Amniotic epithelial cell (primary cell): ENCODE measurements at regions not wholly inside any gene's neighbourhood (a gene's known extent, or its start where the extent isn't known, plus 50 kb on each side); places are given as distances from the start of the nearest gene placed in this dataset.
"Not testable (repeated sequence)": the region's sequence is repeated elsewhere in the genome, so short reads cannot be mapped to it uniquely, and the experiment has no call there.

Experiments used
- DNase-seq: peaks from one replicate; pipeline ENCODE4 v3.0.0-alpha.2; 2010; ENCODE audit warnings: low read depth

DNA sequence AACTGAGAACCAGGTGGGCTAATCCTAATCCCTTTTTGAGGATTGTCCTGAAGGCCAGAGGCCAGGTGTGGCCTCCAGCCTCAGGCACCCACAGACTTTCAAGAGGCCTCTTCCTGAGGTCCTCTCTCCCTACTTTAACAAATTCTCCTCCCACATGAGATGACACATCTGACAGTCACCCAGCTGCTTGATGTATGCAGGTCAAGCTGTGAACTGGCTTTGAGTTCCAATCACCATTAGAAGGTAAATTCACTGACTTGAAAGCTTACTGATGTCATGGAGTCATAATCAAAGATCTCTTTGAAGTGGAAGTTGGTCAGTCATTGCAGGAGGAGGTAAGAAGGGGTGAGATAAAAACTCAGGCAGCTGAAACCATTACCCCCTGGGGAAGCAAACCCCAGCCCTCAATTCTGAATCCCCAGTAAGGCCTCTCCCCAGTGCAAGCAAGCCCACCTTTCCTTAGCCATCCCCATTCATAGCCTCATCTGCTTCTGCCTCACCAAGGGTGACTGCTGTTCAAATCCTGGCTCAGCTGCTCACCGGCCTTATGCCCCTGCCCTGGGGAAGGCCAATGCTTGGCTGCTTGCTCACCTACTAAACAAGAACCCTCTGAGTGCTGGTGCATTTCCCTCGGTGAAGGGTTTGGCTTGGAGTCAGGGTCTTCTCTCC, 196.3 kb downstream of the BCL2L11 start:
- not testable (repeated sequence) for DNase-seq

DNA sequence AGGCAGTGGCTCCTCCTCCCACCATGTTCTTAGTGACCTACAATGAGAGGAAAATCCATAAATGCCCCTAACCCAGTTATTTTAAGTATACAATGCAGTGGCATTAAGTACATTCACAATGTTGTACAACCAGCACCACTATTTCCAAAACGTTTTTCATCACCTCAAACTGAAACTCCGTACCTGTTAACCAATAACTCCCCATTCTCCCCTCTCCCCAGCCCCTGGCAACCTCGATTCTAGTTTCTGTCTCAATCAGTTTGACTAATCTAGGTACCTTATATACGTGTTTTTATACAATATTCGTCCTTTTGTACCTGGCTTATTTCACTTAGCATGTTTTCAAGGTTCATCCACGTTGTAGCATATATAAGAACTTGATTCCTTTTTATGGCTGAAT, 198.8 kb downstream of the BCL2L11 start:
- DNase-seq, result not testable (repeated sequence)

DNA sequence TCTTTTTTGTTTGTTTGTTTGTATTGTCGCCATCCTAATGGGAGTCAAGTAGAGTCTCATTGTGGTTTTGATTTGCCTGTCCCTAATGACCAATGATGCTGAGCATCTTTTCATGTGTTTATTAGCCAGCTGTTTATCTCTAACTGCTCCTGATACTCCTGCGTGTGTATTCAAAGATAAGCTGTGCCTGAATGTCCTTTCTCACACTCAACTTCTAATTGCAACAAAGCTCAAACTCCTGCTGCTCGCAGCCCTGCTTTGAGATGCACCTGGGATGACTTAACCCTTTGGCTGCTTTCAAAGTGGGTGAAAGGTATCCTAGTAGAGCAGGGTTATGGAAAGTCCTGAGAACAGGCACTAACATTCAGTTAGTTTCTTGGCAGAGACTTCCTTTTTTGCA, 199.6 kb downstream of the BCL2L11 start:
- not testable (repeated sequence) for DNase-seq

DNA sequence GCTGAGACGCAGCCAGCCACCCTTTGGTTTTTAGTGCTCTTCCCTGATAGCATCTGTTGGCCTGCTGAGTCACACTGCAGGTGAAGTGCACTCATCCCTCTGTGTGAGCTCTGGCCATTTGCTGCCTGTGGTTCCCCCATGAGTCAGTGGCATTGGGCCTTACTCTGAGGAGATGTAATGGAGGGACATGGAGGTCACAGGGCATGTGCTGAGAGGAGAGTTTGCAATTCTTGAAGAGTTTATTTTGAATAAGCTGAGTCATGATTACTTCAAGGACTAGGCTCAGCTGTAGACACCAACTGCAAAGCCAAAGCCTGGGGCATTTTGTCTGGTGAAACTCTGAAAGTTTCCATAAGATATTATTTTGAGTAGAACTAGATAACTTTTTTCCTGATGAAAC, 200.3 kb downstream of the BCL2L11 start:
- DNase-seq, result peak; percentile 73

DNA sequence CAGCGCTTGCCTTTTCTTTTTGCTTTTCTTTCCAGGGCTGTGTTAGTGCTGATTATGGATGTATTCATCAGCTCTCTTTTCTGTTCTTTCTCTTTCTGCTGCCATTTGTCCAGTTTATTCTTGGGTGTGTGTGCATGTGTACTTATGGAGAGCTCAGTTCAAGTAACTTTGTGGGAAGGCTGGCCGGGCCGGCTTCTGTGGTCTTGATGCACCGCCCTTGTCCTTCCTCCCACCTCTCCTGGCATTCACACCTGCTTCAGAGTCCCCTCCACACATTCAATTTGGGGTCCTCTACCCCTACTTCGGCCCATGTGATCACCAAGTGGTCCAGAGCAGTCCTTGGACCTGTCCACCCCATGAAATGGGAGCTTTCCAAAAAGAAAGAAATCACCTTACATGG, 202.7 kb downstream of the BCL2L11 start:
- not testable (repeated sequence) for DNase-seq

DNA sequence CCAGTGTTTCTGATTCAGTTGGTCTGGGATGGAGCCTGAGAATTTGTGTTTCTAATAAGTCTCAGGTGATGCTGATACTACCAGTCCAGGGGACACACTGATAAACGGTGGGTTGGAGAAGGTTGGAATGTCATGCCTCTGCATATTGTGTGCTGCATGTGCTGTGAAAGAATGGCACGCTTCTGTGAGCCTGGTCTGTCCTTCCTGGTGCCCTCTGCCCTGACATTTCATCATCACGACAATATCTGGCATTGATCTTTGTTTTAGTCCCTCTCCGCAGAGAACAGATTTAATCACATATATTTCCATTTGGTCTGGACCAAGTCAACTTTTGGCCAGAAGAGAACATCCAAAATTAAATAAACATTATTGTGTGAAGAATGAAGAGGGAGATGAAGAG, 207.0 kb downstream of the BCL2L11 start:
- DNase-seq, result not testable (repeated sequence)

DNA sequence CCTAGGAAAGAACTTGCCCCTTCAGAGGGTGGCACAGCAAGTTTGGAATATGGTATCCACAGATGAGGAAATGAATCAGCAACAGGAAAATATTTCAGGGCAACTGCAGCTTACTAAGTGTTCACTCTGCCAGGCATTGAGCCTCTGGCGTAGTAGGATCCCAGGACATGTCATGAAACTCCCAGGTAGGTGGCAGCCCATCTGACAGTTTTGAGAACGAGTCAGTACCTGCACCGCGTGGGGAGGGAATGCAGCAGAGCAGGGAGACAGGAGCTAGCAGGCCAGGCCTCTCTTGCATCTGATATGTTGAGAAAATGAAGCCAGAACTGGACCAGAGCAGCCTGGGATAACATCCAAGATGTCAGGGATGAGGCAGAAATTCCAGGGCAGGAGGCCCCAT, 208.6 kb downstream of the BCL2L11 start:
- not testable (repeated sequence) for DNase-seq

DNA sequence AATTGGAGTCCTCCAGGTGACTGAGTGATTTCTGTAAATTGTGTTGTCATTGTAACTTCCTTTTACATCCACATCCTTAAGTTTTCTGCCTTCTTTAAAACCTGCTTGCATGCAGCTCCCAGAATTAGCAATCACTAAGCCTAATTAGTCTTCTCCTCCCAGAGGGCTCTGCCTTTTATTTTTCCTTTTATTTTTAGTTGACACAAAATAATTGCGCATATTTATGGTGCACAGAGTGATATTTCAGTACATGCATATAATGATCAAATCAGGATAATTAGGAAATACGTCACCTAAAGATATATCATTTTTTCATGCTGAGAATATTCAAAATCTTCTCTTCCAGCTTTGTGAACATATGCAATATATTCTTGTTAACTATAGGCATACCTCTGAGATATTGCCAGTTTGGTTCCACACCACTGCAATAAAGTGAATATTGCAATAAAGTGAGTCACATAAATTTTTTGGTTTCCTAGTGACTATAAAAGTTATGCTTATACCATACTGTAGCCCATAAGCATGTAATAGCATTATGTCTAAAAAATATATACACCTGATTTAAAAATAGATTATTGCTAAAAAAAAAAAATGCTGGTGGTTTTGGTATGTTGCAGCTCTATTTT, 210.5 kb downstream of the BCL2L11 start:
- DNase-seq, result not testable (repeated sequence)

DNA sequence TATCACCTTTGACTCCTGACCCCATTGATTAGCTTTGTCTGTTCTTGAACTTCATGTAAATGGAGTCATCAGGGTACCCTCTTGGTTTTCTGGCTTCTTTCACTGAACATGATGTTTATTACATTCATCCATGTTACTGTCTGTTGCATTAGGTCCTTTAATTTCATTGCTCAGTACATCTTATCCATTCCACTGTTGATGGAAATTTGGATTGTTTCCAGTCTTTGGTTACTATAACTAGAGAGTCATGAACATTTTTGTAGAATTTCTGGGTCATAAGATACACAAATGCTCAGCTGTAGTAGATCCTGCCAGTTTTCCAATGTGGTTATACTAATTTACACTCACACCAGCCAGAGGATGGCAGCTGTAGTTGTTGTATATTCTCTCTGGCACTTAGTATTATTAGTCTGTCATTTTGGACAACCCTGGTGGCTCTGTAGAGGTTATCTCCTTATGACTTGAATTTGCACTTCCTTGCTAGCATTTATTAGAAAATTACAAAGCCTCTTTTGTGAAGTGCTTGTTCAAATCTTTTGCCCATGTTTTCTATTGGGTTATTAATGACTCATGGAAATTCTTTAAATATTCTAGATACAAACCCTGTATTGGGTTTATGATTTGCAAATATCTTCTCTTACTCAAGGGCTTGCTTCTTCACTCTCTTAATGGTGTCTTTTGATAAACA, 214.7 kb downstream of the BCL2L11 start:
- not testable (repeated sequence) for DNase-seq

DNA sequence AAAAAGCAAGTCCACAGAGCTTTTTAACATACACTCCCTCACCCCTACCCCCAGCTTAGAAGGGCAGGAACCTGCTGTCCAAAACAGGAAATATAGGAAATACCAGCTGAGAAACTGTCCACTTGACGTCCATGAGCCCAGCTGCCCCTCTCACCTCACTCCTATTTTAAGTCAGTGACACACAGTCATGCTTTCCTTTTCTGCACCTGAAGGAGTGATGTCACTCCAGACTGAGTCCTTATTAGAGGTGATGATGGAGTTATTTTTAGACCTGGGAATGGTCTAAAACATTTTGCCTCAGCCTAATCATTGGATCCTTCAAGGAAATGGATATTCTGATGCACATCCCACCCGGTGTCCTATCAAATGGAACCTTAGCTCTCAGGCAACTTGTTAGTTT, 217.8 kb downstream of the BCL2L11 start:
- DNase-seq, result not testable (repeated sequence)

DNA sequence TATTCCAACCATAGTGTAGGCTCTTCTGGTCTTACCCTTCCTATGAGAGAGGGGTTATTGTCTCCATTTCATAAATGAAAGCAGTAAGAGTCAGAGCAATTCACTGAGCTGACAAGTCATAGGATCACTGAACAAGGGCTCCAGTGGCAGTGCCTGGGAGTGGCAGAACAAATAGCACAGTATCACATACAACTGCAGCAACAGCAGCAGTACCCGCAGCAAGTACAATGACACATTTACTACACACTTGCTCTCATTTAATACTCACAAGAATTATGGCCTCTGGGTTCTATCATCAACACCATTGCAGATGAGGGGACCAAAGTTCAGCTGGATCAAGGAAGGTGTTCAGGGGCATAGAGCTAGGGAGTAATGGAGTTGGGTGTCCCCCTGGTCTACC, 218.8 kb downstream of the BCL2L11 start:
- DNase-seq, result not testable (repeated sequence)

DNA sequence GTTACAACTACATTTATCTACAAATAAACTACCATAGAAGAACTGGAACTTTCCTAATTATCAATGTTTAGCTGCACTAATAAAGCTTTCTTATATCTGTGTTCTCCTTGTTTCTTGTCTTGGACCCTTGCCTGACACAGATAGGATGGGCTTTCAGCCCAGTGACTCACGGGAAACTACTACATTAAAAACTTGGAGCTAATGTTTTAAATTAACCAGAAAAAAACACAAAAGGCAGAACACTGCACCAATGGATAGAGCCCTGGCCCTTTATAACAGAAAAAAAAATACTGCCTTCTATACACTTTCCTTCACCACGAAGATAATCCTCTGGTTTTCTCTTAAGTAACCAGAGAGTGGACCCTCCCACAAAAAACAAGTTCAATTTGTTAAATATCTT, 223.9 kb downstream of the BCL2L11 start:
- not testable (repeated sequence) for DNase-seq

DNA sequence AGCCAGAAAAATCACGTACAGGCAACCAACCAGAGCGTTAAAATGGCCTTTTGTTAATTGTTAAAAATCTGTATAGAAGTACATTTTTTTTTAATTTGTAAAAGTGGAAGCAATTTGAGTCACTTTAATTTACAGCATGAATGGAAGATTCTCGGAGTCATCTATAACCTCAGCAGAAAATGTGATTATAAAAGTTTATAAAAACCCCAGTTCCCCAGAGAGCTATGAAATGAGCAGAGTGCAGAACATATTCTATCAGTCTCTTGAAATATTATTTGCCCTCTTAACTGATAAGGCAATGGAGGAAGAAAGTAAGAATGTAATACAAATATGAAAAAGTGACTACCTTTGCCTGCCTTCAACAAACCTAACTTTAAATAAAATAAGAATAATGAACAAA, 224.7 kb downstream of the BCL2L11 start:
- DNase-seq, result not testable (repeated sequence)

DNA sequence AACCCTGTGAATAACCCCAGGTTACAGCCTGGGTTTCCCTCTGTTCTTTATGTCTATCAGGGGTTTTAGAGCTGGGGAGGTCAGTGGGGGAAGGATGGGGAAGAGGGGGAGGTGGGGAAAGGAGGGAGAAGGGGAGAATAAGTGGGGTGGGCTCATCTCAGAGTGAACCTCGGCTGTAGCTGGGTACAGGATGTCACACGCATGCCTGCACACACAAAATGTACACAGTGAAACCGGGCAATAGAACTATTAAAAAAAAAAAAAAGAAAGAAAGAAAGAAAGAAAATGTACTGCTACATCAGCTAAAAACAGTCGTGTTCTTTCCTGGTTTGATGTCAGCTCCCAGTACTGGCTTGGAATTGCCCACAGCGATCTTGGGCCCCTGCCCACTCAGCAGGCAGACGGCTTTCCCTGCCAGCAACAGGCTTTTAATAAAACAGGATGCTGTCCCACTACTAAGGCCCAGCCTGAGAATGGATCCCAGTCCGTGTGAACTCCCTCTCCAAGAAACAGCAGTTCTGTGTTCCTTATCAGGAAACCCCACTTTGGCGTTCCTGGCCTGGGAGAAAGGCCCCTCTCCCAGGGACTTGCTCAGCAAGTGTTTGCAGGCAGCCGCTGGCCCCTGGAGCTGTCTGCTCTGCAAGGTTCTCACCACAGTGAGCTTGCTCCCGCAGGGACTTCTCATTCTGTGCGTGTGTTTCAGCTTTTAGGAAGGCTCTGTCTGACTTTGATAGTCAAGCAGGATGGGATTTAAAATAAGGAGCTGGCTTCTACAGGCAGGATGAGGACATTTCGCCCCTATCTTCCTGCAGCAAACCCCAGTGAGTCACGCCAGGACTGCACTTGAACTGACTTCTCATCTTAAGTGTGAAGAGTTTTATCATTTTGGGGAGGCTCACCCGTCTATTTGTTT, 225.6 kb downstream of the BCL2L11 start:
- DNase-seq, result peak; percentile 51

DNA sequence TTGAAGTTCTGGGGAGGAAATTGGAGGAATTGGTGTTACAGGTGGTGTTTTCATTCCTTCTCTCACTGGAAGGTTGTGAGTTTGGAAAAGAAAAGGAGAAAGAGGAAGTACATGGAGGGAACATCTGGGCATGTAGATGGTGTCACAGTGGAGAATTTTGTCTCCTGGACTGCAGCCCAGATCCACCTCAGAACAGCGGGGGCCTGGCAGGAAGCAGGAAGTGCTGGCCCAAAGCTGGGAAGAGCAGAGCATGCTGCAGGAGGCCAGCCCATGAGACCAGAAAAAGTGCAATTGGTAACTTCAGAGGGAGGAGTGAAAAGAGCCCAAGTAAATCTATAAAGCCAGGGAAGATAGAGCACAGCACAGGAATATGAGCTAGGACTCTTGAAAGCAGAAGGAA, 227.0 kb downstream of the BCL2L11 start:
- DNase-seq, result not testable (repeated sequence)

DNA sequence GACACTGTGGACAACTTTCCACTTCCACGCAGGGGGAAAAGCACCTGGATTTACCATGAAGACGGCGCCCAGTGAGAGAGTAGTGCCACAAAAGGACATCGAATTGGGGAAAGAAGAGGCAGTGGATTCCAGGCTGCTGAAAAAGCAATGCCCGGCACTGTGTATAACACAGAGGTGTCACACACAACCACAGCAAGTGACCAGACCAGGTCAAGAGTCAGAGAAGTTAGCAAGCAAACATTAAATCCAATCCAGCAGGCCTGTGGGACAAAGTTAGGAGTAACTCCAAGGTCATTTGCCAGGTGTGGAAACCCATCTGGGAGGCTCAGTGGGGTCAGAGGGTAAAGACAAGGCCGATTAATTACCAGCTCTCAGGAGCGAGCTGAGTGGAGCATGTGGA, 227.6 kb downstream of the BCL2L11 start:
- DNase-seq, result not testable (repeated sequence)

DNA sequence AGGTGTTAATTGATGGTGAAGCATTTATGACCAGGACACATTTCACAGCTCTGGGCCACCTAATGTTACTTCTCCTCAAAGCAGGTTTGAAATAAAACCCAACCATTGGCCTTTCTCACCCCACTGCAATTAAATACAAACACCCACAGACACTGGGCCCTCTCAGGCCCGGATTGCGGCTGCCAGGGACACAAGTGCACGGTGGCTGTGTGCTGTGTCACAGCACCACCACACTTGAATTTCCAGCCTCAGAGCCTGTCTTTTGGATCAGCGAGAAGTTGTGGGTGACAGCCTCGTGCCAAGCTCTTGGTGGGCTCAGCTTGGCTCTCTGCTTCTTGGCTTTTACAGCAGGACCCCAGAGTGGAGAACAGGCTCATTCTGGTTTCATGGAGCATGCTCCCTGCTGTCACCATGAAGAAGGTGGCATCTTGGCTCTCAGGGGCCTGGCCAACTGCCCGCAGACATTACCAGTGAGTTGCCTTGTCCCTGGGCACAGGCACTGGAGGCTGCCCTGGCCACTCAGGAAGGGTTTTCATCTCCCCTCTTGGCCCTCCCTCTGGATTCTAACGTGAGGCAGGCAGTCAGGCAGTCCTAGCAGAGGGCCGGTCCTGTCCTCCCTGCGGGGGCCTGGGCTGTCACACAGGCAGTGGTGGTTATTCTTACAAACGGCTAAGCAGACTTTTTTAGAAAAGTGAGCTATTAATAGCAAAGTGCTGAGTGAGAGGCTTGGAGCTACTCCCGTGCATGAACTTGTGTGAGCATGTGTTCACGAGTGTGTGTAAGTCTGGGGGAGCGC, 234.5 kb downstream of the BCL2L11 start:
- DNase-seq, result not testable (repeated sequence)

DNA sequence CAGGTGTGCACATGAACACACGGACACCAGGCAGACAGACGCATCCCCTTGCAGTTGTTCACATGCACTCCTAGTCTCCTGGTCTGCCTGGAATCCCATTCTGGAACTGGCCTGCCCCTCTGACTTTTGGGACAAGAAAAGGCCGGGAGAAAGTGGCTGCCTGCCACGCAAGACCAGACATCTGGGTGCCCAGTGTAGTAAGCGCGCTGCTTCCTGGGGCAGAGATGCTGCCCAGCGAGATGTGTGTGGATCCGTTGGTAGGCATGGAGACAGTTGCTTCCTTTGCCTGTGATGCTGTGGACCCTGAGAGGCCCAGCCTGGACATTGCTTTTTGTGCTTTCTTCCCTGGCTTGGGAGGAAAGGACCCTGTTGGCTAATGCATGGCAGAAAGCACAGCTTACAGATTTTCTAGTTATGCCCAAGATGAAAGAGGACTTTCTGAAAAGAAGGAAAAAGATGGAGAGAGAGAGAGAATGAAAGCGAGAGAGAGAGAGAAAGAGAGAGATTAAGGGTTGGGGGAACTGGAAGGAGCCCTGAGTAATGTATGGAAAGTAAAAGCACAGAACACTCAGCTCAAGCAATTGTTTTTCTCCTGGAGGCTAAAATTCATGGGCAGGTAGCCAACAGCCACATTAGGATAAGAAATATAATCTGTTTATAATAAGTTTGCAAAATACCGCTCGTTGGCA, 235.3 kb downstream of the BCL2L11 start:
- DNase-seq, result not testable (repeated sequence)

DNA sequence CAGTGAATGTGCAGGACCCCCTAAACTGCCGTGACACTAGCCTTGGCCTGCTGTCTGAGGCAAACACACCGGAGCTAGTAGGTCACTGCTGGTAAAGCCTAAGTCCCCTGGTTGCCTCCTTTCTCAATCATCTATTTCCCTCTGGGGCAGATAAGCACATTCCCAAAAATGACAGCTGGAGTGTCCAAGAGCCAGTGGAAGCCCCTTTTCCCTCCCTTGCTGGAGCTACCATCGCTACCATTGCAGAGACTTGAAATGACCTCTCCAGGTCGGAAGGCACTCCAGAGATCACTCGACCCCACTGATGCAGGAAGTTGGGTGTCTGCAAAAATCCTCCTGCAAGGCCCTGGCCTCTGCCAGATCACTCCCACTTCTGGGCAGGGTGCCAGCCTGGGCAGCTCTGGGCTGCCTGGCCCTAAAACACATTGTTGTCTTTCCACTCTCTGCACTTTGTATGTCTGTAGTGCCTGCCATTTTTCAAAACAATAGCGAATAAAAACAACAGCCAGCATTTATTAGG, 235.9 kb downstream of the BCL2L11 start:
- DNase-seq, result peak; percentile 61

DNA sequence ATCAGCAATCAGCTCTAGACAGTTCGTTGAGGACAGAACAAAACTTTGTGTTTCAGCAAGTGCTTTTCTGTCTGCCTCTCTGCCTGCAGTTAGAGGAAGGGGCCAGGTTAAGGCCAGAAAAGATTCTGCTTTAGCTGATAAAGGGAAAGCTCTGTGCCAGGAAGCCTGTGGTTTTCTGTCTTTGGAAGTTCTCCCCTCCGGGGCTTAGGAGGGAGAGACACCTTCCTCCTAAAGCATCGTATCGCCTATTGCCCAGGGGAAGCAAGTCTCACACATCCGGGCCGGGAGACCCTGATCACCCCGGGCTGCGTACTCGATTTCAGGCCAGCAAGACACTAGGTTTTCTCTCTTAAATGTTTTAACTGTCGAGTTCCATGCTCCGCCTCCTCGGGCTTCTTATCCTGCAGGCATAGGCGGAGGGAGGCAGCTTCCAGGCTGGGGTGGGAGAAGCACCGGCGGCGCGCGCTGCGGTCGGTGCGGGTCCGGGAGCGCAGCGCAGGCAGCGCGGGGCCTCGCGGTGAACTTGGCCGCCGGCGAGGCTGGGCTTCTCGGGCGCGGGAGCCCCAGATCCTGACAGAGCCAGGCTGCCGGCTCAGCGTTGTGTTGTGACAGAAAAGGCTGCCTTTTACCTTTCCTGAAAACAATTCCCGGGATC, 245.4 kb downstream of the BCL2L11 start:
- DNase-seq, result peak; percentile 31
